Raji (cell line): ENCODE measurements at regions not wholly inside any gene's neighbourhood (a gene's known extent, or its start where the extent isn't known, plus 50 kb on each side); places are given as distances from the start of the nearest gene placed in this dataset.

Experiments
- POLR2A ChIP-seq: IDR thresholded peaks from 2 replicates; pipeline ENCODE4 v1.6.1; 2011; ENCODE audit warnings: low read depth, low read length, control low read depth; ENCODE audit not compliant: insufficient read depth

DNA sequence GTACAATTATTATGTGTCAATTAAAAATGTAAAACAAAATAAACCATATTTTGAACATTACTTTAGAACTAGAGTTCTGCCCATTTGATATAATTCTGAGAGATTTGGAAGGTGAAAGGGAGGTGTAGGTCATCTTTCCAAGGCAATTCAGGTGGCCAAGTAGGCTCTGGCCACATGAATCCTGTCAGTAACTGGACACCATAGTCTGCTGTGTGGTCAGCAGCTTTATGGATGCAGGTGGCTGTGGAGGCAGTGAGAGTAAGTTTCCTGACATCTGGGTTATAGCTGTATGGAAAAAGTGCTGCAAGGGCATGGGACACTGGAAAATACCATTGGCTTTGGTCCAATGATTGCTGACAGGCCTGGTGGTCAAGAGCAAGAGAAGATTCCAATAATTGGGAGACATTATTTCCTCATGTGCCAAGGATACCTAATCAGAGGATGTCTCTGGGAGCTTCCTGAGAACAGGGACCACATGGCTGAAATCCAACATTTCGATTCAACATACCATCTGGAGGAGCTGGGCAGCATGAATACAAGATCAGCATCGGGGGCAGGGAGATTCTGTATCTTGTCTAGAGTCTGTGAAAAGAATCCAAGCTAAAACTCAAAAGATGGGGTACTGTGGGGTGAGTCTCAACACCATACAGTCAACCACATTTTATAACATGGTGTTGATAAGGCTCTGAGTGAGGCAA, 523.1 kb downstream of the MID1IP1 start:
- no peak for TF ChIP-seq POLR2A

DNA sequence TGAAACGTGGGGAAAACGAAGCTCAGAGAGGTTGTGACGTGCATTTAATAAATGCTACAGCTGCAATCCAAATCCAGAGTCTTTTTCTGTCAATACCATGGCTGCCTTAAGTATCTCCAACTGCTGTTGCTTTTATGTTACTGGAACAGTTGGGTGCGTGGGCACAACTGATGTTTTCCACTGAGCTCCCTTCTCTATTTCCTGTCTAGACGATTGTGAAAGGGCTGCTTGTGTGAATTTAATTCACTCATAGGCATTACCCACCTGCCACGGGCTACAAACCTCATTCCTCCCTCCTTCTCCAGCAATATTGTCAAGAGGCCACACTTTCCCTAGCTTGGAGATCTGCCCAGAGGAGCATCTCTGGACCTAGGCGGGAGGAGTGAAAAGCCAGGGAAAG, 526.0 kb downstream of the MID1IP1 start:
- no peak for TF ChIP-seq POLR2A

DNA sequence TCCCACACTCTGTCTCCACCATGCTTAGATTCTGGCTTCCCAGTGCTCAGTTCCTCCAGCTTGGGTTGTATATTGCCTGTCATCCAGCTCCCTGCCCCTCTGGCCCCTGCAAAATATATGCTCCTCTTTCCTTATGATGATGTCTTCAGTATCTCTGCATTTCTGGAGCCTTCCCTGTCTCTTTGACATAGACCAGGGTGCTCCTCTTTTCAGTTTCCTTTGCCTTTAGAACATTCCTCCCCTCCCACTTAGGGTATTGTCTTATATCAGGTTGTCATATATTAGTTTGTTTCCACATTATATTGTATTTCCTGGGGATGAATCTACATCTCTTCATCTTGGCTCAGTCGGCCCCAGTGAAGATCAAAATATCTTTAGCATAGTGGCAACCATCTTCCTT, 526.4 kb downstream of the MID1IP1 start:
- TF ChIP-seq POLR2A: no peak

DNA sequence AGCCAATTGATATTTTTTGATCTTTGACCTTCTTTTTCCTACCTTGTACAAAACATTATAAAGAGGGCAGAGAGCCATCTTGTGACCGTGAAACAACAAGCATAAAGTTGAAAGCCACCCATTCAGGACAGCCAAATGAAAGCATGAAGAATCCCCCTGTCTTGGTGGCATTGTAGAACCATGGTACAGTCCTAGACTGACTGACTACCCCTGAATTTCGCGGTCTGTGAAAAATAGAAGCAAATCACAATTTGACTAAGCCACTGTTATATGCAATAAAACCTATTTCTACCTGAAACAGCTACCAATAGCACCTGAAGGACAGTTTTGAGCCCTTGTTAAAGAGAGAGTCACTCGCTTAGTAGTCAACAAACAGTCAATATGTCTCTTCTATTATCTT, 527.4 kb downstream of the MID1IP1 start:
- no peak for TF ChIP-seq POLR2A

DNA sequence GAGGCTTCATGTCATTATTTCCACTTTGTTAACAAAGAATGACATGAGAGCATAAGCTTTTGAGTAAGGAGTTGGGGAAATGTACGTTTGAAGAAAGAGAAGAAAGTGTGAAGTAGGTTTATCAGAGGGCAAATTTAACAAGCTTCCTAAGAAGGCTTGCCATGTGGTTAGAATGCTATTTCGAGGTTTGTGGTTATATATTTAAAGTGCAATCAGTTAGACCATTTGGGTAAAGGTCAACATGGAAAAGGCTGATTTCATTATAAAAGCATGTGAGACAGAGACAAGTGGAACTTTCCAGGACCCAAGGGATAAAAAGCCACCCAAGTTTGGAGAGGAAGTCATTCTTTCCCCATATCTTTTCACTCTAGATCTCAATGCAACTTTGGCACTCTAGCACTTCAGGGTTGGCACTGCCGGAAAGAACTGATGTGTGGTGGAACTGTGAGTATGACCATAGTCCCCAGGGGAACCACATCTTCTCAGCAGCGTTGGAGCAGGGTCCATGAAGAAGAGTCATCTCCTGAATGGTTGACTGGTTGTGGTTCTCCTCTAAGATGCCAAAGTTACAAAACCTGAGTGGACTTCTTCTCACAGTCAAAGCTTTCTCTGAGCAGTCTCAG, 529.9 kb downstream of the MID1IP1 start:
- TF ChIP-seq POLR2A: no peak

DNA sequence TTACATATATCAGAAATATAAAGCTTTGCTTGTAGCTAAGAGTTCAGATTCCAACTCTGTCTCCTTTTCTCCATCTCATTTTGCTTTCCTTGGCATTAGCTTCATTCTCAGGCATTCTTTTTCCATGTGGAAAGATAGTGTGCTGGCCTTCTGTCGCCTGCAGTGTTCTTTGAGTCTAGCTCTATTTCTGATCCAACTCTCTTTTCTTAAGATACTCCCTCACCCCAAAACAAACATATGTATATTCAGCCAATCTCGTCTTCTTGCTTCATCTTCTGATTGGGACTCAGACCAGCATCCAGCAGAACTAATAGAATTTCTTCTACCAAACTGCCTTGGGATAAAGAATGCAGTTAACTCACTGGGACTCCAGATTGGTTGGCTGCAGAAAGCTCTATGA, 532.2 kb downstream of the MID1IP1 start:
- TF ChIP-seq POLR2A: no peak

DNA sequence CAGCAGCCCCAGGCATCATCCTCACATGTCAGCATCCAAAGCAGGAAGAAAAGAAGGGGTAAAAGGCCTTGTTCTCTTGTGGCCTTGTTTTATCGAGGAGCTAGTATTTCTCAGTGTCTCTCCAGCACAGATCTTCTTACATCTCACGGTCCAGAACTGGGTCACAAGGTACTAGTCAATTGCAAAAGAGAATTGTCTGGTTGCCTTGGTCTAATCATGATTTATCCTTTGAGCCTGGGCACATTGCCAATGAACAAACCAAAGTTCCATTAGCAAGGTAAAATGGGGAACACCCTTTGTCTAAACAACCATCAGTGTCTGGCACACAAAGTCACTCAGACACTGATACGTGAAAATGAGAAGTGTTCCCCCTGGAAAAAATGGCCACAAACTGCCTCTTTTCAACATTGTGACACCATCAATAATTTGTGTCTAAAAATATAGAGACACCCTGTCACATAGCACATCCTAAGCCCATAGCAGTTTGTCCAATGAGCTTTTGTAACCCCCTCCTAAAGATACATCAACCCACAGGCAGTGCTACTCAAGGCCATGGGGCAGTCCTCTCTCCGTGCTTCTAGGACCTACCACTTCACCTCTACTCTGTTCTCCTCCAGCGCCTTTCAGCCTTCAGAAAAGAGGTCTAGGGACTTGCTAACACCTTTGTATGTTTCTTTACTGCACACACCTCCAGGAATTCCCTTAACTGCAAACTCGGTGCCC, 534.4 kb downstream of the MID1IP1 start:
- TF ChIP-seq POLR2A: no peak

DNA sequence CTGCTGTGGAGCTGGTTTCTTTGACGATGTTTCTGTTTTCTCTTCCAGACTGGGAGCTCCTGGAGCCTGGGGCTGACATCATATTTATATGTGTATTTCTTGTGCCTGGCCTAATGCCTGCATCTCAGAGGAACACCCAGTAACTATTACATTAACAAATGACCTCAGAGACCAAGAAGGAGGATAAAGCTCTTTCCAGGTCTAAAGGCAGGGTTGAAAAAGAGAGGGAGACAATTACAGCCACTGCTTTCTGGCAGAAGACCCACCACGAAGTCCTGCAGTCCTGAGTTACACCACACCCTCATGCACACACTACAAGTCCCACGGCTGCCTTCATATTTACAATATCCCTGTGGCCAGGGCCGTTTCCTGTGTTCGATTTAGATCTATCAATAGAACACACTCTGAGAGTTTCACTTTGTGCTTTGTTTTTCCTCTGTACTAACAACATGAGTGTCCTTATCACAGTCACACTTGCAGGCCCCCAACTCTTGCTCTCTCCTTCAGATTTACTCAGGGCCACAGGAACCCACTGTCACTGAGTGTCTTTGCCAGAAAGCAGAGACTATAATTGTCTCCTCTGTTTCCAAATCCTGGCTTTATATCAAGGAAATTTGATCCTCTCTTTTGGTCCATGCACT, 535.5 kb downstream of the MID1IP1 start:
- no peak for TF ChIP-seq POLR2A

DNA sequence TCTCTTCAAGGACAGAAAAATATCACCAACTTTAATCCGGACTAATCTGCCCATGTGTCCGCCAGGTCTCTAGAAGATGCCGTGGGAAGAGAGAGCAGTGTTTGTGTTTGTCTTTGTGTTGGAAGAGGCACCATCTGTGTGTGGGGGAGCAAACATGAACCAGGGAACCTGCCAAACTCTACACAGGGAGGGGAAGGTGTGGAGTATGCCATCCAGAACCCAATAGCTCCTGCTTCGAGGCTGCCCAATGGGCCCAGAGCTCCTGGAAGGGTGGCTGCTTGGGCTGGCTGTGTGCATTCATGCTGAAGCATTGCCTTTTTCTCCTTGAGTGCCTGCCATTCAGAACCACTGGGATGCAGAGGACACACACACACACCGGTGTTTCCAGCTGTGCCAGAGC, 536.2 kb downstream of the MID1IP1 start:
- no peak for TF ChIP-seq POLR2A

DNA sequence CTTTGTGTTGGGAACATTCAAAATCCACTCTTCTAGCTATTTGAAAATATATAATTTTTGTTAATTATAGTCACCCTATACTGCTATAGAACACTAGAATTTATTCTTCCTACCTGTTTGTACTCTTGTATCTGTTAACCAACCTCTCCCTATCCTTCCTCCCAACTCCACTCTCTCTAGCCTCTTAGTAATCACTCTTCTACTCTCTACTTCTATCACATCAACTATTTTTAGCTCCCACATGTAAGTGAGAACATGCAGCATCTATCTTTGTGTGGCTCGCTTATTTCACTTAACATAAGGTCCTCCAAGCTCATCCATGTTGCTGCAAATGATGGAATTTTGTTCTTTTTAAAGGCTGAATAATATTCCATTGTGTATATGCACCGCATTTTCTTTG, 537.3 kb downstream of the MID1IP1 start:
- no peak for TF ChIP-seq POLR2A

DNA sequence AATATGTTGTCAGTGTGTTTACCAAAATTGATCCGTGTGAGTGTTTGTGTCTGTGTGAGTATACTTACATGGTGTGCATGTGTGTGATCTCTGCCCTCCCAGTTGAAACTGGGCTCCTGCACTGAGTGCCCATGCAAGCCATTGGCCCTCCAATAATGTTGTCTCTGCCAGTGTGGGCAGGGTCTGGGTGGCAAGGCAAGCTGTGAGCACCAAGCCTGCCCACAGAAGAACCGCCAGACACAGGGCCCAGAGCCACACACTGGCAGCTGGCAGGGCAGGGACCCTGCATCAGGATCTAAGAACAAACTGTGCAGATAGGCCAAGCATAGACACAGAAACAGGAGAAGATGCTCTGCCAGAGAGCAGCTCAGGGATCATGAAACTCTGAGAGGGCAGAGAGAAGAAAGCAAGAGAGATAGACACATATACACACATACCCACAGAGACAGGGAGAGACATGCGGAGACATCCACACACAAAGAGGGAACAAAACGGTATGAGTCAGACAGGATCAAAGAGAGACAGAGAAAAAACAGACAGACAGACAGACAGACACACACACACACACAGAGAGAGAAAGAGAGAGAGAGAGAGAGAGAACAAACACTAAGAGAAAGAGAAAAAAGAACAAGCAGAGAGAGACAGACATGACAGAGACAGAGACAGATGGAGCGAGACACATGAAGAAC, 555.0 kb downstream of the MID1IP1 start:
- TF ChIP-seq POLR2A: no peak

DNA sequence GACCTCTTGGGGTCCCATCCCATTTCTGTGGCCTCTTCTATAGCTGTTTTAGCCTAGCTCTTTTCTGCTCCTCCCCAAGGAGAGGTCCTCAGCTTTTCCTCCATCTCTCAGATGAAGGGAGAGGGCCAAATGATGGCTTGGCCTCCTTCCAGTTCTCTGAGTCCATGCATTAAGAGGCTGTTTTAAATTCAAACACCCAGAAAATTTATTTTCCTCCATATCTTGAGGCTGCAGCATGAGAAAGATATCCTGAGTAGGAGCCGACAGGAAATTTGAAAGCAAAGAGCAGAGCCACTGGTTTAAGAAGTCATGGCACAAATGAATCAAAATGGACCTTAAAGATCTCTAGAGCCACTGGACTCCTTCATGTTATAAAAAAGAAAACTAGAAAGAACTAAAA, 558.8 kb downstream of the MID1IP1 start:
- TF ChIP-seq POLR2A: no peak

DNA sequence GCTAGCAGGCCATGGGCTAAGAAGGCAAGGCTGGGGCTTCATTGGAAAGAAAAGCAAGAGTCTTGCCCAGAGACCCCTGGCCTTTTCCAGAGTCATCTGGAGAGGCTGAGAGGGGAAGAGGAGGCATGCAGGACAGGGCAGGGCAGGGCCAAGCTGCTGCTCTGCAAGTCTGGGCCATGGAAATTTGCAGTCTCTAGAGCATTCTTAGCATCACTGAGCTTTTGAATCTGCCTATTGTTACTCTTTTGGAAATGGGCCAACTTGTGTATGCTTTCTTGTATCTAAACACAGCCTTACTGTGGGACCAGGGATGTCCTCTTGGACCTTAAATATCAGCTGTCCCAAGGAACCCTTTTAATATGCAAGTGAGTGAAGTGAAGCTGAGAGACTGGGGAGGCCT, 560.5 kb downstream of the MID1IP1 start:
- TF ChIP-seq POLR2A: no peak

DNA sequence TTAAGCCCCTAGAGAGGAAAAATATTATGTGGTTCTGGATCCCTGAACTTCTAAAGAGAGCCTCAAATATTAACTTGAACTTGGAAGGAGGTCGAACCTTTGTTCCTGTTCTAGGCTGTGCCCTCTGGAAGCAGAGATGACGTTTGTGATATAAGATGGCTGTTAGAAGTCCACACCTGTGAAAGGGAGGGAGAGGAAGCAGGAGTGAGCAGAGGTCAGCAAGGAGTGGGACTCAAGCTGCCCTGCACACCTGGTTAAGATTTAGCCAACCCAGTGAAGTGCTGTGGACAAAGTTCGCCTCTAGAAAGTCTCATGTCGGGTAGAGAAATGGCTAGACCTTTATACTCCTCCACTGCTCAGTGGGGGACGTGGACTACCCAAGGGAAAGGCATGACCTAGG, 566.2 kb downstream of the MID1IP1 start:
- no peak for TF ChIP-seq POLR2A

DNA sequence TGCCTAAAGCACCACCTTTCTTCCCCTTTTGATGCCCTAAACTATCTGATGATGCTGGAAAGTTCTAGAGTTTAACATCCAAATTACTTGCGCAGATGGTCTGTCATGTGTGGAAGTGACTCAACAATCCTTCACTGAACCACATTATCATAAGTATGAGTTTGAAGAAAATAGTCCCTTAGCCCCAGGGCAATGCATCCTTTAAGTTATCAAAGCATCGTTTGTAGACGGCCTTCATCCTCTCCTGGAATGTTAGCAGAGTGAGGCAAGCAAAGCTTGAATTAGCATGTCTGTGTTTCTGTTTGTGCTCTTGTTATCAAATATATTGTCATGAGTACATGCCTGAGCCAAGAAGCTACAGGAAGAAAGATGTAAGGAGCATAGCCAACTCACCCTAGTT, 570.9 kb downstream of the MID1IP1 start:
- no peak for TF ChIP-seq POLR2A
